Stimulated activated CD4-positive, alpha-beta T cell treated with anti-CD3 and anti-CD28 coated beads, Interleukin-2, amount 100 ng/mL, for 24 hours (primary cell): ENCODE measurements at regions not wholly inside any gene's neighbourhood (a gene's known extent, or its start where the extent isn't known, plus 50 kb on each side); places are given as distances from the start of the nearest gene placed in this dataset.

Source experiments
- DNase-seq, 2 donors: peaks; one replicate each; pipeline ENCODE4 v3.0.0-alpha.2; 2020

DNA sequence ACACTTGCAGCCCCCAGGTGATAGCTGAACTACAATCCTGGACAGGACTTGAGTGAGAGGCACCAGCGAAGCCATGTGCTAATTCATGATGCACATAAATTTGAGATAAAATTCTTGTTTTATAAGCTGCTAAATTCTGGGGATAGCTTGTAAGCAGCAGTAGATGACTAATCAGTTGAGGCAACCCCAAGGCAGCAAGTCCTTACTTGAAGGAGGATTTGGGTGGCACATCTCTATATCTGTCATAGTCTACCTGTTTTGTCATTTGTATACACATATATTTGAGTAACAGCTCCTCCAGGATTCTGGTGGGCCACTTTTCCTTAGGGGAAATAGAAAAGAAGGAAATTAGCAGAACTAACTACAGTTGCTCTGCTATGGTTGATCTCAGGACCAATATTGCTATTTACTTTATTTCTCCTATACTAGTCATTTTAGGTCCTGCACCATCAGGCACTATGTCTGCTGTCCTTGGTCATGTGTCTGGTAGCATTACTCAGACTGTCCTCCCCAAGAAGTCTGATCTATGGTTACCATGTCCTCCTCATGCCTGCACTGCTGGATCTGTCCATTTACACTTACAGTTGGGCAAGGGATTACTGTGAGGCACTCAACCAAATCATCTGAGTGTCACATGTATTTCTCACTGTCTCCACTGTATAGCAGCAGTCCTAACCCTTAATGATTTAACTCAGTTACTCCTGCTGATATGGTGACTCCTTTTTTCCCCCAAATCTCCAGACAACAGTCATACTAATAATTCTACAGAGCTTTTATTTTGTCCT lies 436.0 kb upstream of the CWC22 start:
- DNase-seq: no peak

DNA sequence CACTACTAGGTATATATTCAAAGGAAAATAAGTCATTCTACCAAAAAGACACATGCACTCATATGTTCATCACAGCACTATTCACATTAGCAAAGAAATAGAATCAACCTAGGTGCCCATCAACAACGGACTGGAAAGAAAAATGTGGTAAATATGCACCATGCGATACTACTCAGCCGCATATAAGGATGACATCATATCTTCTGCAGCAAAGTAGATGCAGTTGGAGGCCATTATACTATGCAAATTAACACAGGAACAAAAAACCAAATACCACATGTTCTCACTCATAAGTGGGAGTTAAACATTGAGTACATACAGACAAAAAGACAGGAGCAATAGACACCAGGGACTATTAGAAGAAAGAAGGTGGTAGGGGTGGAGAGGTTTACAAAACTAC lies 412.1 kb upstream of the CWC22 start:
- DNase-seq: no peak

DNA sequence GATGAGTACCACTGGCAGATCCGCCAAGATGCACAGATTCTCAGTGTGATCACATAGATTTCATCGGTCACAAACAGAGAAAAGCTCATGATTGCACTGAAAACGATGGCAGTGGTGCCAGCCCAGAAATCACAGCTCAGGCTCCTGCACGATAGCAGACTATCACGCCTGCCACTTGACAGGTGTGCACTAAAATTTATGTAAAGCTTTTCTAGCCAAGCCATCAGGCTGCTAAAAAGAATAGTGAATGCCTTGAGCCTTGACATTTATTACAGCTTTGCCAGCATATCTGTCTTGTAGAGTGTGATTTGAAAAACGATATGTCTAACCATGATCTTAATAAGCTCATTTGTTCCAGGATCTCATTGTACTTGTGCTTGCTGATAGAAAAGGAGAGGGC lies 409.5 kb upstream of the CWC22 start:
- no peak for DNase-seq

DNA sequence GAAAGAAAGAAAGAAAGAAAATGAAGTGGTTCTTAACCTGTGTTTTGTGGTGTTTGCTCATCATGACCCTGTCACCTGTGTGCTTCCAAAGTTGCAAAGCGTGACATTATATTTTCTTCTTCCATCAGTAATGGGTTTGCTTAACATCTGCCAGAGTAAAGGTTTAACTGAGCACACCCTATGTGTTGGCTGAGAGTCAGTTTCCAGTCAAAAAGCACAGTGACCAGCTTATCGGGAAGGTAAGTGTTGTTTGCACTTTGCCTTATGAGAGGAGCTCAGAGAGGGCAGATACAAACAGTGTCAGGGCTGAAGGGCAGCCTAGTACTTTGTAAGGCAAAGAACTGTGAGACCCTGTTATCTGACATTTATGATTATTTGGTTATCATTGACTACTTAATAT lies 406.2 kb upstream of the CWC22 start:
- no peak for DNase-seq

DNA sequence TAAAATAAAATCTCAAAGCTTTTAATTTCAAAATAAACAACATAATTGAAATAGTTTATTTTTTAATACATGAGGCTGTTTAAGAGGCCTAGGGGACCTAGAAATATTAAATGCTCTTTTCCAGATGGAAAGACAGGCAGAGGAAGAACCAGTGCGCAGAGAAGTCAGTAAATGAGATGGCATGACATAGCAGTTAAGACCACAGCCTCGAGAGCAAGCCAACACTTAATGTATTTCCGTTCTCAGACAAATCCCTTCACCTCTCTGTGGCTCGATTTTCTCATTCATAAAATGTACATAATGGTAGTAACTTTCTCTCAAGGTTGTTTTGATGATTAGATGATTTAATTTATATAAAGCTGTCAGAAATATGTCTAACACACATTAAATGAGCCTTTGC lies 405.1 kb upstream of the CWC22 start:
- DNase-seq: no peak

GRCh38 chr2:180411661-180412060 lies 404.6 kb upstream of the CWC22 start:
- no peak for DNase-seq

GRCh38 chr2:180406687-180407086 lies 399.6 kb upstream of the CWC22 start:
- no peak for DNase-seq

DNA sequence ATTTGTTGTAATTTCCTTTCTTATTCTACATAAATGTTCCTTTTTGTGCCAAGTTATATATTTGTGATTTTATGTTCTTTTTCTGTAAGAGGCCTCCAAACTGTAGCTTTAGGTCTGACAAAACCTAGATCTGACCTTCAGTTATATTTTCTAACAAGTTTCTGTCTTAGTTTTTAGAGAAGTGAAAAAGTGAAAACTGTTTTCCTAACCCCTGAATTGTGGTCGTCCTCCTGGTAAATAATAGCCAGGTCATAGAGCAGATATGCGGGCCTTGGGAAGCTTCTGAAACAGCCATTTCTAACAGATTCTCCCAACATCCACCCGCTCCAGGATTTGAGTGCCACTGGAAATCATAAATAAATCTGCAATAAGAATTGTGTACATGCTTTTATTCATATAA lies 398.4 kb upstream of the CWC22 start:
- no peak for DNase-seq

DNA sequence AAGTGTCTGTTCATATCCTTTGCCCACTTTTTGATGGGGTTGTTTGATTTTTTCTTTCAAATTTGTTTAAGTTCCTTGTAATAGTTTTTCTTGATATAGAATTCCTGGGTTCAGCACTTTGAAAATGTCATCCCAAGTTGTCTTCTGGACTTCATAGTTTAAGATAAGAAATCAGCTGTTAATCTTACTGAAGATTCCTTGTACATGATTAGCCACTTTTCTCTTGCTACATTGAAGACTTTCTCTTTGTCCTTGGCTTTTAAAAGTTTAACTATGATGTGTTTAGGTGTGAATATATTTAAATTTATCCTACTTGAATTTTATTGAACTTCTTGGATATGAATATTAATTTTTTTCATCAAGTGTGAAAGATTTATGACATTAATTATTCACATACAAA lies 387.2 kb upstream of the CWC22 start:
- DNase-seq: no peak

- no peak for DNase-seq
Observed at GRCh38 chr2:180385601-180386201, 378.6 kb upstream of the CWC22 start.

DNA sequence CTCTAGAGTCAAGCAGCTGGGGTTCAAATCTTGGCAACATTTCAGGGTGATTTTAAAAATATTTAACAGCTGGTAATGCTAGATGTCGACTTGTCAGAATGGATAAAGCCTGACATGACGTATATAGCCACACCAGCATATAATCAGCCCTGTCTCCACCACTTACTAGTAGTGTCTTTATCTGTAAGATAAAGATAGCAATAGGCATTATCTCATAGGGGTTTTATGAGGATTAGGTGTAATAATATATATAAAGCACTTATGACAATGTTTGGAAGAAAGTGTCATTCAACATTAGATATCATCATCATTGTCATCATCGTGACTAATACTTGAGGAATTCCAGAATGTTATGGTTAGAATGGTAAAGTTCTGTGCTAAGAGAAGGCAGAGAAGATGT lies 369.0 kb upstream of the CWC22 start:
- DNase-seq: no peak

GRCh38 chr2:180374502-180375281 lies 367.6 kb upstream of the CWC22 start:
- no peak for DNase-seq

GRCh38 chr2:180370511-180371205 lies 363.6 kb upstream of the CWC22 start:
- no peak for DNase-seq

GRCh38 chr2:180368881-180369280 lies 361.8 kb upstream of the CWC22 start:
- DNase-seq: no peak

DNA sequence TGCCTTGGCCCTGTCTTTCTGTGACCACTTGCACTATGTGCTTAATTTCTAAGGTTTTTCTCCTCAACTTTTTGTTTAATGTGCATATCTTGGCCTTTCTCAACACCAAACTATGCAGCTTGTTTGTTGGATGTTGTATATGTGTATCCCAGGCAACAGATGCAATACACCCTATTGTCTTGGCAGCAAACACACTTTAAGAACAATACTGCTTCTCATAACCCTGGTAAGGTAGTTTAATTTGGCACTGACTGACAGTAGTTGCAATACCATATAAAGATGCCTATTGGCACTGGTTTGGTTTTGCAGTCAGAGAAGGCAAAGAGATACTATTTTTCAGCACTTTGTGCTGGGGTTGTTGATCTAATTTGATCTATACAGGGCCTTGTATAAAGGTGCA lies 360.7 kb upstream of the CWC22 start:
- no peak for DNase-seq

- no peak for DNase-seq
Observed at GRCh38 chr2:180366481-180366880, 359.4 kb upstream of the CWC22 start.

GRCh38 chr2:180364719-180365118 lies 357.6 kb upstream of the CWC22 start:
- DNase-seq: no peak

DNA sequence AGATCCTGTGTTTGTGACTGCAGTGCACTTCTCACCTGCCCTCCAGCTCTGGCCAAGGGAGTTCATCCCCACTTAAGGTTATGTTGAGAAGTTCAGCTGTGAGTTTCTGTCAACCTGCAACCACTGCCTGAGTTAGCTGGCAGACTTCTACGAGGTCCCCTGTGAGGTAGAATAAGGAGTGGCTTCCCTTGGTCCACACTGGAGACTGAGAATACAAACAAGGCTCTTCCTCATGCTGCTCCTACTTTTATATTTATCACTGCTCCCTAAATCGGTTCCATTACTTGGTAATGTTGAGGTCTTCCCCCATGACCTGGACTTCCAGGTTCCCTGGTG lies 353.2 kb upstream of the CWC22 start:
- DNase-seq: no peak

- DNase-seq: no peak
Observed at GRCh38 chr2:180359522-180360282, 352.6 kb upstream of the CWC22 start.

- DNase-seq: no peak
Observed at GRCh38 chr2:180358458-180358857, 351.4 kb upstream of the CWC22 start.

DNA sequence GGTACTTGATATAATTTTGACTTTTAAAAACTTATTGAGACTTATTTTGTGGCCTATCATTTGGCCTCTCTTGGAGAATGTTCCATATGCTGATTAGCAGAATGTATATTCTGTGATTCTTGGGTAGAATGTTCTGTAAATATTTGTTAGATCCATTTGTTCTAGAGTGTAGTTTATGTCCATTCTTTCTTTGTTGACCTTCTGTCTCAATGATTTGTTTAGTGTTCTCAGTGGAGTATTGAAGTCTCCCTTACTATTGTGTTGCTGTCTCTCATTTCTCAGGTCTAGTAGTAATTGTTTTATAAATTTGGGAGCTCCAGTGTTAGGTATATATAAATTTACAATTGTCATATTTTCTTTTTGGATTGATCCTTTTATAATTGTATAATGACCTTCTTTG lies 349.6 kb upstream of the CWC22 start:
- no peak for DNase-seq

GRCh38 chr2:180352620-180353019 lies 345.5 kb upstream of the CWC22 start:
- no peak for DNase-seq

- DNase-seq: no peak
Observed at GRCh38 chr2:180349809-180350208, 342.7 kb upstream of the CWC22 start.
